B cell (primary cell): ENCODE measurements at regions not wholly inside any gene's neighbourhood (a gene's known extent, or its start where the extent isn't known, plus 50 kb on each side); places are given as distances from the start of the nearest gene placed in this dataset.

ENCODE experiments used
- ATAC-seq: fragments of 200-7000 bp; cut with Tn5 transposase; one replicate; pipeline ENCODE4 v1.10.0; 2021; ENCODE audit warnings: low read depth, mild to moderate bottlenecking, moderate number of reproducible peaks, moderate library complexity
- CTCF ChIA-PET: fragments of 350-600 bp; sonication (Branson Sonifier 250); formaldehyde crosslinking; loops from one replicate; lab custom pipeline; 2021; ENCODE audit warnings: antibody characterized with exemption, inconsistent platforms; lab: Charles Lee
- POLR2A ChIA-PET: fragments of 350-600 bp; sonication (Branson Sonifier 250); formaldehyde crosslinking; loops from one replicate; lab custom pipeline; 2021; ENCODE audit warnings: antibody characterized with exemption; lab: Charles Lee
- DNase-seq: peaks from one replicate; pipeline ENCODE4 v3.0.0; 2013
- H2AFZ ChIP-seq: 2 replicates; pipeline ENCODE4 v1.6.1; 2012; ENCODE audit warnings: mild to moderate bottlenecking, low read depth, low read length; ENCODE audit not compliant: insufficient read depth, poor library complexity, severe bottlenecking
- H3K27ac ChIP-seq, 2 donors: 1 replicate in 1 of 2; 2 replicates in 1 of 2; pipeline ENCODE4 v1.5.1; 2012 to 2013; ENCODE audit warnings: low read length in 2 of 2, mild to moderate bottlenecking in 2 of 2, moderate library complexity in 1 of 2
- H3K27me3 ChIP-seq, 4 experiments: fragments of 200-600 bp in 1 of 4; sonication (generic) in 1 of 4; replicated peaks in 1 of 4; 1 replicate in 2 of 4; 2 replicates in 2 of 4; pipeline versions ENCODE4 v1.6.1 to v1.7.0; 2013 to 2016; ENCODE audit warnings: low read length in 3 of 4, mild to moderate bottlenecking in 2 of 4, mixed read lengths in 1 of 4, moderate library complexity in 1 of 4; ENCODE audit not compliant: insufficient read depth in 4 of 4, control insufficient read depth in 3 of 4; ENCODE audit errors: control extremely low read depth in 1 of 4
- H3K36me3 ChIP-seq, 2 experiments: replicated peaks in 1 of 2; 1 replicate in 1 of 2; 2 replicates in 1 of 2; pipeline versions ENCODE4 v1.6.1 to v1.7.1; 2013; ENCODE audit warnings: low read length in 1 of 2; ENCODE audit not compliant: insufficient read depth in 2 of 2, control insufficient read depth in 1 of 2; ENCODE audit errors: control extremely low read depth in 1 of 2, extremely low read depth in 1 of 2
- H3K4me1 ChIP-seq, 2 donors: fragments of 200-600 bp in 1 of 2; sonication (generic) in 1 of 2; 1 replicate in 1 of 2; 2 replicates in 1 of 2; pipeline versions ENCODE4 v1.5.1 to v1.6.1; 2013 to 2017; ENCODE audit warnings: low read length in 2 of 2; ENCODE audit not compliant: control insufficient read depth in 2 of 2, insufficient read depth in 2 of 2
- H3K4me2 ChIP-seq: replicated peaks from 2 replicates; pipeline ENCODE3; 2012; ENCODE audit warnings: mild to moderate bottlenecking, low read depth, low read length; ENCODE audit not compliant: poor library complexity, severe bottlenecking
- H3K4me3 ChIP-seq, 5 experiments: fragments of 200-600 bp in 1 of 5; sonication (generic) in 1 of 5; 1 replicate in 3 of 5; 2 replicates in 2 of 5; pipeline versions ENCODE4 v1.5.1 to v1.7.0; 2011 to 2016; ENCODE audit warnings: low read length in 4 of 5, mild to moderate bottlenecking in 4 of 5, low read depth in 2 of 5, control low read depth in 1 of 5, moderate library complexity in 1 of 5; ENCODE audit not compliant: insufficient read depth in 1 of 5; ENCODE audit errors: control extremely low read depth in 1 of 5, extremely low read depth in 1 of 5
- H3K79me2 ChIP-seq: fragments of 200-600 bp; sonication (generic); one replicate; pipeline ENCODE4 v1.6.0; 2016; ENCODE audit warnings: low read length; ENCODE audit not compliant: control insufficient read depth, insufficient read depth
- H3K9ac ChIP-seq: fragments of 200-600 bp; sonication (generic); 2 replicates; pipeline ENCODE4 v1.6.1; 2017; ENCODE audit warnings: mild to moderate bottlenecking, low read length, moderate library complexity
- H3K9me3 ChIP-seq, 3 donors: one replicate each; pipeline versions ENCODE4 v1.6.1 to v1.7.1; 2013; ENCODE audit warnings: low read length in 2 of 3; ENCODE audit not compliant: control insufficient read depth in 2 of 3, insufficient read depth in 1 of 3; ENCODE audit errors: control extremely low read depth in 1 of 3
- H4K20me1 ChIP-seq: 2 replicates; pipeline ENCODE4 v1.6.0; 2012; ENCODE audit warnings: mild to moderate bottlenecking, low read length; ENCODE audit not compliant: insufficient read depth, control insufficient read depth, poor library complexity, severe bottlenecking
- H3K27ac Mint-ChIP-seq: one replicate; pipeline ENCODE4 v1.8.0; 2021; ENCODE audit warnings: mixed read lengths
- H3K27me3 Mint-ChIP-seq: one replicate; pipeline ENCODE4 v1.8.0; 2021; ENCODE audit warnings: mixed read lengths
- H3K4me1 Mint-ChIP-seq: one replicate; pipeline ENCODE4 v1.8.0; 2021; ENCODE audit warnings: mixed read lengths
- H3K4me3 Mint-ChIP-seq: one replicate; pipeline ENCODE4 v1.8.0; 2021; ENCODE audit warnings: mixed read lengths
- H3K9me3 Mint-ChIP-seq: one replicate; pipeline ENCODE4 v1.8.0; 2022; ENCODE audit warnings: mixed read lengths; ENCODE audit not compliant: insufficient read depth
- CTCF ChIP-seq: fragments of 200-600 bp; IDR thresholded peaks from one replicate; pipeline ENCODE4 v1.8.0; 2022; ENCODE audit warnings: antibody characterized with exemption, mild to moderate bottlenecking
- EZH2 ChIP-seq: IDR thresholded peaks from 2 replicates; pipeline ENCODE4 v1.6.1; 2012; ENCODE audit warnings: borderline replicate concordance, low read depth, mild to moderate bottlenecking, moderate library complexity, low read length; ENCODE audit not compliant: insufficient read depth, poor library complexity, severe bottlenecking
- WGBS: methylation state at CpG from one replicate; pipeline ENCODE4 v1.1.5; 2013; ENCODE audit warnings: missing lambda C conversion rate; ENCODE audit not compliant: insufficient coverage; 5-methylcytosine and 5-hydroxymethylcytosine counted together
- intact Hi-C: fragments of 100-400 bp; cut with micrococcal nuclease; formaldehyde crosslinking; loops from one replicate; pipeline ENCODE4 v1.10.0; 2022

DNA sequence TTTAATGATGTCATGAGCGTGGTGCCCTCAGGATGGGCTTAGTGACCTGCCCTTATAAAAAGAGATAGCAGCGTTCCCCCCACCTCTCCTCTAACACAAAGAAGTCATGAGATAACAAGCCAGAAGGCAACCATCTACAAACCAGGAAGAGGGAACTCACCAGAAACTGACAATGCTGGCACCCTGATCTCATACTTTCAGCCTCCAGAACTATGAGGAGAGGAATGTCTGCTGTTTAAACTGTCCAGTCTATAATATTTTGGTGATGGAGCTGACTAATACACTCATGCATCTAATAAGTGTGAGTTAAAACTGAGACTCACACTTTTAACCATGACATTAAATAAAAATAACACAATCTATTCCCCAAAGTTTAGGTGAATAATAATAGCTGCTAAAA is 156.1 kb upstream of the SPEF2 start:
- intact Hi-C loops = no loop called here
- H2AFZ ChIP-seq = no peak overlapping the region
- CTCF ChIA-PET = no interaction called here

GRCh38 chr5:35458824-35459207 is 158.8 kb upstream of the SPEF2 start:
- H3K27ac Mint-ChIP-seq = no peak overlapping the region
- Histone ChIP-seq H3K79me2 (no peaks in the 10 kb centered on the region), H3K9me3 (peaks cover 0 to 8% (median 0%) of the 10 kb centered on the region in 3 donors), H3K9ac (no peak overlapping the region), H3K4me2 (no peak overlapping the region), H3K36me3 (no peaks in the 10 kb centered on the region), H4K20me1 (no peaks in the 10 kb centered on the region), H3K27ac (no peak overlapping the region), H3K27me3 (no peaks in the 10 kb centered on the region), H2AFZ (no peak overlapping the region), H3K4me1 (no peaks in the 10 kb centered on the region), H3K4me3 (no peak overlapping the region)
- intact Hi-C loops = no loop called here
- ATAC-seq (no peak), DNase-seq (no peak)
- H3K4me1 Mint-ChIP-seq = no peaks in the 10 kb centered on the region
- POLR2A ChIA-PET = no interaction called here
- WGBS = no CpG with 5 or more reads among the region's 1 CpG
- CTCF ChIA-PET = no interaction called here
- no peaks in the 10 kb centered on the region for H3K27me3 Mint-ChIP-seq
- TF ChIP-seq EZH2 (no peak), CTCF (no peak)
- no peak overlapping the region for H3K4me3 Mint-ChIP-seq
- no peaks in the 10 kb centered on the region for H3K9me3 Mint-ChIP-seq

More for the DNA sequence above, 156.1 kb upstream of the SPEF2 start:
- Mint-ChIP-seq H3K27me3 (no peaks in the 10 kb centered on the region), H3K27ac (no peak overlapping the region), H3K9me3 (no peaks in the 10 kb centered on the region), H3K4me1 (no peaks in the 10 kb centered on the region), H3K4me3 (no peak overlapping the region)
- peaks cover 0 to 8% (median 0%) of the 10 kb centered on the region in 3 donors for H3K9me3 ChIP-seq
- H3K4me1 ChIP-seq = no peaks in the 10 kb centered on the region
- DNase-seq = no peak
- H3K27ac ChIP-seq = no peak overlapping the region
- H3K9ac ChIP-seq = no peak overlapping the region
- H3K79me2 ChIP-seq = no peaks in the 10 kb centered on the region
- WGBS = no CpG with 5 or more reads among the region's 2 CpGs
- no peak for ATAC-seq
- H3K4me3 ChIP-seq = no peak overlapping the region
- TF ChIP-seq CTCF (no peak), EZH2 (no peak)
- no peaks in the 10 kb centered on the region for H3K27me3 ChIP-seq
- no peaks in the 10 kb centered on the region for H4K20me1 ChIP-seq
- no peaks in the 10 kb centered on the region for H3K36me3 ChIP-seq
- POLR2A ChIA-PET = no interaction called here
- H3K4me2 ChIP-seq = no peak overlapping the region
